ENCODE measurements at regions not wholly inside any gene's neighbourhood (a gene's known extent, or its start where the extent isn't known, plus 50 kb on each side); places are given as distances from the start of the nearest gene placed in this dataset.

GRCh38 chr7:32250471-32251260, 180.5 kb upstream of the PDE1C start:
- POLR2A ChIA-PET = no interaction called here
- DNase-seq (ENCODE audit: low read depth, low spot score) = no peak
- CTCF ChIA-PET = no interaction called here
- no peak for TF ChIP-seq CTCF (IDR thresholded peaks at IDR 0.05; ENCODE audit: insufficient read depth, low read length, missing control alignments)
- H3K4me3 ChIP-seq (ENCODE audit: low read depth, low read length) = no peak overlapping the region

- ChIA-PET CTCF (no interaction called here), POLR2A (no interaction called here)
- no peak overlapping the region for H3K4me3 ChIP-seq (ENCODE audit: low read depth, low read length)
- TF ChIP-seq CTCF (IDR thresholded peaks at IDR 0.05; ENCODE audit: insufficient read depth, low read length, missing control alignments) = no peak
- DNase-seq (ENCODE audit: low read depth, low spot score) = no peak
Measured at GRCh38 chr7:32250003-32250402, 179.8 kb upstream of the PDE1C start.

- ChIA-PET POLR2A (no interaction called here), CTCF (no interaction called here)
- no peak overlapping the region for H3K4me3 ChIP-seq (ENCODE audit: low read depth, low read length)
- no peak for TF ChIP-seq CTCF (IDR thresholded peaks at IDR 0.05; ENCODE audit: insufficient read depth, low read length, missing control alignments)
- DNase-seq (ENCODE audit: low read depth, low spot score) = no peak
Measured at GRCh38 chr7:32248522-32248921, 178.3 kb upstream of the PDE1C start.

- ChIA-PET POLR2A (no interaction called here), CTCF (no interaction called here)
- no peak overlapping the region for H3K4me3 ChIP-seq (ENCODE audit: low read depth, low read length)
- no peak for TF ChIP-seq CTCF (IDR thresholded peaks at IDR 0.05; ENCODE audit: insufficient read depth, low read length, missing control alignments)
- DNase-seq (ENCODE audit: low read depth, low spot score) = no peak
Measured at GRCh38 chr7:32244806-32245345, 174.7 kb upstream of the PDE1C start.

GRCh38 chr7:32243687-32244290, 173.6 kb upstream of the PDE1C start:
- H3K4me3 ChIP-seq (ENCODE audit: low read depth, low read length) = no peak overlapping the region
- ChIA-PET POLR2A (no interaction called here), CTCF (no interaction called here)
- DNase-seq (ENCODE audit: low read depth, low spot score) = no peak
- no peak for TF ChIP-seq CTCF (IDR thresholded peaks at IDR 0.05; ENCODE audit: insufficient read depth, low read length, missing control alignments)

GRCh38 chr7:32242436-32242835, 172.2 kb upstream of the PDE1C start:
- ChIA-PET POLR2A (no interaction called here), CTCF (no interaction called here)

More at GRCh38 chr7:32242436-32242835, 172.2 kb upstream of the PDE1C start:
- TF ChIP-seq CTCF (IDR thresholded peaks at IDR 0.05; ENCODE audit: insufficient read depth, low read length, missing control alignments) = no peak
- H3K4me3 ChIP-seq (ENCODE audit: low read depth, low read length) = no peak overlapping the region
- DNase-seq (ENCODE audit: low read depth, low spot score) = no peak

Data from AG04449 (cell line).